A673 (cell line): ENCODE measurements at regions not wholly inside any gene's neighbourhood (a gene's known extent, or its start where the extent isn't known, plus 50 kb on each side); places are given as distances from the start of the nearest gene placed in this dataset.

ENCODE experiments used
- CTCF ChIP-seq: fragments of 300-800, 200-600 bp; sonication (generic); conservative IDR thresholded peaks from 2 replicates; pipeline ENCODE4 v1.5.1; 2017; ENCODE audit warnings: low read depth, mild to moderate bottlenecking, antibody characterized with exemption, low read length, moderate library complexity, mixed read lengths
- EZH2 ChIP-seq: fragments of 200-600 bp; sonication (generic); IDR thresholded peaks from 2 replicates; pipeline ENCODE4 v1.6.1; 2017; ENCODE audit warnings: borderline replicate concordance, low read depth, mild to moderate bottlenecking, mixed read lengths, antibody characterized with exemption, low read length; ENCODE audit not compliant: poor library complexity, severe bottlenecking

- TF ChIP-seq CTCF (no peak), EZH2 (no peak)
Measured at GRCh38 chr6:151721671-151722070, 85.8 kb upstream of the ESR1 start.
